Glutamatergic neuron (in vitro differentiated cells): ENCODE measurements at regions not wholly inside any gene's neighbourhood (a gene's known extent, or its start where the extent isn't known, plus 50 kb on each side); places are given as distances from the start of the nearest gene placed in this dataset.

Experiments
- DNase-seq: peaks from one replicate; pipeline ENCODE4 v3.0.0; 2022
- H3K27ac Mint-ChIP-seq: one replicate; pipeline ENCODE4 v1.8.0; 2020; ENCODE audit warnings: mild to moderate bottlenecking, mixed read lengths, inconsistent platforms; ENCODE audit not compliant: unreplicated experiment
- H3K27me3 Mint-ChIP-seq: one replicate; pipeline ENCODE4 v1.8.0; 2020; ENCODE audit warnings: mild to moderate bottlenecking, moderate library complexity, mixed read lengths, inconsistent platforms; ENCODE audit not compliant: unreplicated experiment
- H3K36me3 Mint-ChIP-seq: one replicate; pipeline ENCODE4 v1.8.0; 2020; ENCODE audit warnings: mild to moderate bottlenecking, mixed read lengths, inconsistent platforms; ENCODE audit not compliant: unreplicated experiment
- H3K4me1 Mint-ChIP-seq: one replicate; pipeline ENCODE4 v1.8.0; 2020; ENCODE audit warnings: mild to moderate bottlenecking, low read depth, mixed read lengths, inconsistent platforms; ENCODE audit not compliant: unreplicated experiment
- H3K4me3 Mint-ChIP-seq: one replicate; pipeline ENCODE4 v1.8.0; 2020; ENCODE audit warnings: mild to moderate bottlenecking, mixed read lengths, inconsistent platforms; ENCODE audit not compliant: unreplicated experiment
- H3K9me3 Mint-ChIP-seq: one replicate; pipeline ENCODE4 v1.8.0; 2020; ENCODE audit warnings: mild to moderate bottlenecking, moderate library complexity, mixed read lengths, inconsistent platforms; ENCODE audit not compliant: unreplicated experiment
- CTCF ChIP-seq: fragments of 200-600 bp; sonication (generic); IDR thresholded peaks from one replicate; pipeline ENCODE4 v1.5.0; 2021; ENCODE audit not compliant: partially characterized antibody, unreplicated experiment

GRCh38 chr3:18901571-18901970 is 246.7 kb upstream of the KCNH8 start:
- DNase-seq: no peak
- Mint-ChIP-seq H3K27me3 (no peaks in the 10 kb centered on the region), H3K27ac (no peak overlapping the region), H3K36me3 (no peaks in the 10 kb centered on the region), H3K9me3 (no peaks in the 10 kb centered on the region), H3K4me3 (no peak overlapping the region), H3K4me1 (no peaks in the 10 kb centered on the region)
- no peak for TF ChIP-seq CTCF

GRCh38 chr3:18900994-18901393 is 247.3 kb upstream of the KCNH8 start:
- Mint-ChIP-seq H3K27ac (no peak overlapping the region), H3K4me1 (no peaks in the 10 kb centered on the region), H3K4me3 (no peak overlapping the region), H3K9me3 (no peaks in the 10 kb centered on the region), H3K27me3 (no peaks in the 10 kb centered on the region), H3K36me3 (no peaks in the 10 kb centered on the region)
- no peak for TF ChIP-seq CTCF
- DNase-seq: no peak

- H3K27ac Mint-ChIP-seq: no peak overlapping the region
- no peaks in the 10 kb centered on the region for H3K4me1 Mint-ChIP-seq
- H3K36me3 Mint-ChIP-seq: no peaks in the 10 kb centered on the region
- DNase-seq: no peak
- H3K9me3 Mint-ChIP-seq: no peaks in the 10 kb centered on the region
- H3K27me3 Mint-ChIP-seq: no peaks in the 10 kb centered on the region
- no peak overlapping the region for H3K4me3 Mint-ChIP-seq
- no peak for TF ChIP-seq CTCF
Measured at GRCh38 chr3:18898911-18899310, 249.4 kb upstream of the KCNH8 start.

GRCh38 chr3:18892756-18893155 is 255.6 kb upstream of the KCNH8 start:
- Mint-ChIP-seq H3K4me3 (no peak overlapping the region), H3K9me3 (no peaks in the 10 kb centered on the region), H3K36me3 (no peaks in the 10 kb centered on the region), H3K4me1 (no peaks in the 10 kb centered on the region), H3K27ac (no peak overlapping the region), H3K27me3 (no peaks in the 10 kb centered on the region)
- TF ChIP-seq CTCF: no peak
- DNase-seq: no peak

GRCh38 chr3:18892047-18892446 is 256.3 kb upstream of the KCNH8 start:
- Mint-ChIP-seq H3K4me1 (no peaks in the 10 kb centered on the region), H3K4me3 (no peak overlapping the region), H3K9me3 (no peaks in the 10 kb centered on the region), H3K36me3 (no peaks in the 10 kb centered on the region), H3K27me3 (no peaks in the 10 kb centered on the region), H3K27ac (no peak overlapping the region)
- no peak for DNase-seq
- TF ChIP-seq CTCF: no peak
